Transverse colon (tissue), 3 donors: ENCODE measurements at regions not wholly inside any gene's neighbourhood (a gene's known extent, or its start where the extent isn't known, plus 50 kb on each side); places are given as distances from the start of the nearest gene placed in this dataset.

Source experiments
- POLR2A ChIP-seq: fragments of 450-650 bp; IDR thresholded peaks from one replicate; pipeline ENCODE4 v1.6.1; 2016; ENCODE audit warnings: antibody characterized with exemption, mild to moderate bottlenecking, moderate library complexity
- TF ChIP-seq, protein P1 (sequence below), 5 experiments: fragments of 200-600 bp in 3 of 5; fragments of 450-650 bp in 2 of 5; sonication (generic) in 3 of 5; IDR thresholded peaks; 1 replicate in 2 of 5; 2 replicates in 3 of 5; pipeline ENCODE4 v1.5.1; 2016 to 2017; ENCODE audit warnings: antibody characterized with exemption in 5 of 5, inconsistent platforms in 3 of 5, mild to moderate bottlenecking in 2 of 5, moderate library complexity in 1 of 5

DNA sequence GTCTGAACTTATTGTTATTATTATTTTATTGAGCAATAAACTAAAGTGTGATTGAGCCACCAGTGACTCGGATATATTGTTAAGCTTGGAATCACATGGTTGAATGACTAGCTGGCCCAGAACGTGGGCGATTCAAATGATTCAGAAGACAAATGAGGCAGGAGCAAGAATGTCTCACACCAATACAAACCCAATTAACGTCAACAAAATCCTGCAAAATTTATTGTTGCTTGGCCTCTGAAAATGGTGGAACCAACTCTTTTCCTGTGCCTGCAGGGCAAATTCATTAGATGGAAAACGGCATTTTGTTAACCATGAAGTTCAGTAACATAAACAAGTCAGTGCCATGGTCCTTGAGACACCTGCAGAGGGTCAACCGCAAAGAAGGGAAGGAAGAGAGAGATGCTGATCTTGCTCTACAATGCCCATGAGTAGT lies 482.0 kb downstream of the SETD4 start:
- TF ChIP-seq, protein P1, sequence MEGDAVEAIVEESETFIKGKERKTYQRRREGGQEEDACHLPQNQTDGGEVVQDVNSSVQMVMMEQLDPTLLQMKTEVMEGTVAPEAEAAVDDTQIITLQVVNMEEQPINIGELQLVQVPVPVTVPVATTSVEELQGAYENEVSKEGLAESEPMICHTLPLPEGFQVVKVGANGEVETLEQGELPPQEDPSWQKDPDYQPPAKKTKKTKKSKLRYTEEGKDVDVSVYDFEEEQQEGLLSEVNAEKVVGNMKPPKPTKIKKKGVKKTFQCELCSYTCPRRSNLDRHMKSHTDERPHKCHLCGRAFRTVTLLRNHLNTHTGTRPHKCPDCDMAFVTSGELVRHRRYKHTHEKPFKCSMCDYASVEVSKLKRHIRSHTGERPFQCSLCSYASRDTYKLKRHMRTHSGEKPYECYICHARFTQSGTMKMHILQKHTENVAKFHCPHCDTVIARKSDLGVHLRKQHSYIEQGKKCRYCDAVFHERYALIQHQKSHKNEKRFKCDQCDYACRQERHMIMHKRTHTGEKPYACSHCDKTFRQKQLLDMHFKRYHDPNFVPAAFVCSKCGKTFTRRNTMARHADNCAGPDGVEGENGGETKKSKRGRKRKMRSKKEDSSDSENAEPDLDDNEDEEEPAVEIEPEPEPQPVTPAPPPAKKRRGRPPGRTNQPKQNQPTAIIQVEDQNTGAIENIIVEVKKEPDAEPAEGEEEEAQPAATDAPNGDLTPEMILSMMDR (IDR thresholded peaks at IDR 0.05): no peak
- no peak for TF ChIP-seq POLR2A
